Heart left ventricle (tissue), 16 donors: ENCODE measurements at regions not wholly inside any gene's neighbourhood (a gene's known extent, or its start where the extent isn't known, plus 50 kb on each side); places are given as distances from the start of the nearest gene placed in this dataset.
A peak's percentile ranks its signal among the peaks of the same experiment; 100 is the strongest.

ENCODE experiments used
- ATAC-seq, 4 donors: fragments of 200-7000 bp; cut with Tn5 transposase; one replicate each; pipeline ENCODE4 v1.9.1; 2020 to 2022; ENCODE audit warnings: moderate library complexity in 4 of 4, mild to moderate bottlenecking in 3 of 4, moderate number of reproducible peaks in 1 of 4
- DNase-seq, 5 donors: peaks; one replicate each; pipeline ENCODE4 v3.0.0-alpha.2; 2020
- H3K27ac ChIP-seq, 12 donors: fragments of 200-600 bp; sonication (generic) in 4 of 12; one replicate each; pipeline versions ENCODE4 v1.5.0 to v1.8.0; 2016 to 2022; ENCODE audit warnings: mild to moderate bottlenecking in 2 of 12
- H3K27me3 ChIP-seq, 9 donors: fragments of 200-600 bp; sonication (generic) in 2 of 9; one replicate each; pipeline versions ENCODE4 v1.5.1 to v1.8.0; 2016 to 2022; ENCODE audit warnings: mild to moderate bottlenecking in 3 of 9
- H3K36me3 ChIP-seq, 9 donors: fragments of 200-600 bp; sonication (generic) in 2 of 9; one replicate each; pipeline versions ENCODE4 v1.5.0 to v1.8.0; 2018 to 2022; ENCODE audit warnings: mild to moderate bottlenecking in 2 of 9
- H3K4me1 ChIP-seq, 12 donors: fragments of 200-600 bp; sonication (generic) in 4 of 12; one replicate each; pipeline versions ENCODE4 v1.5.0 to v1.8.0; 2016 to 2022; ENCODE audit warnings: mild to moderate bottlenecking in 3 of 12
- H3K4me3 ChIP-seq, 12 donors: fragments of 200-600 bp; sonication (generic) in 4 of 12; one replicate each; pipeline versions ENCODE4 v1.5.0 to v1.8.0; 2017 to 2022; ENCODE audit warnings: mild to moderate bottlenecking in 9 of 12, moderate library complexity in 4 of 12
- H3K9me3 ChIP-seq, 12 donors: fragments of 200-600 bp; sonication (generic) in 4 of 12; one replicate each; pipeline versions ENCODE4 v1.5.0 to v1.8.0; 2016 to 2022; ENCODE audit warnings: mild to moderate bottlenecking in 1 of 12
- CTCF ChIP-seq, 12 donors: fragments of 200-600 bp; sonication (generic) in 4 of 12; IDR thresholded peaks; one replicate each; pipeline versions ENCODE4 v1.5.0 to v1.8.0; 2018 to 2022; ENCODE audit warnings: antibody characterized with exemption in 12 of 12, mild to moderate bottlenecking in 5 of 12
- POLR2A ChIP-seq, 2 donors: fragments of 450-650 bp; IDR thresholded peaks; one replicate each; pipeline ENCODE4 v1.6.1; 2017; ENCODE audit warnings: antibody characterized with exemption in 2 of 2, mild to moderate bottlenecking in 2 of 2, moderate library complexity in 2 of 2
- WGBS, 4 donors: extraction: QIAGEN DNeasy Blood & Tissue Kit in 2 of 4; methylation state at CpG; one replicate each; pipeline versions ENCODE4 v1.1.5 to v1.1.7; 2013 to 2018; 5-methylcytosine and 5-hydroxymethylcytosine counted together
- intact Hi-C, 10 donors: fragments of 100-400 bp; cut with DNase I; formaldehyde crosslinking; loops; one replicate each; pipeline versions ENCODE4 v1.11.1 to v1.14.2; 2022
- donor health status: ischemic (EF 13 %, LVEDD 7.1; RV severe dilation, severe dysfunction).
- donor health status: healthy with polysubstance abuse.
- donor health status: DM: no; HTN: yes; CAD: no.
- donor health status: DM: no; HTN: no; CAD: no.
- donor health status: ischemic (EF 25% LVEDD 6.9; RV normal size, moderate dysfunction).
- donor health status: ischemic (EF 25% LVEDD 5.7; RV mildly dilated, moderate dysfunction).
- donor health status: healthy.
- donor health status: DM: yes; HTN: yes; CAD: no.
- donor health status: ischemic (EF 35%, LVEDD 5.7; RV mildly dilated, moderate dysfunction).
- donor health status: nonischemic (EF 11% LVEDD 7.7; RV severe dilation, severe dysfunction).
- donor health status: DM: yes; HTN: yes; CAD: no.
- donor health status: PGD.
- donor health status: ischemic (EF 29% LVEDD 5.4; RV normal size, mild dysfunction).
- donor health status: nonischemic (EF 23%, LVEDD 6.1; RV moderate dilation, normal function).

- H3K36me3 ChIP-seq = no peaks in the 10 kb centered on the region
- TF ChIP-seq CTCF (IDR thresholded peaks at IDR 0.05) (no peak), POLR2A (IDR thresholded peaks at IDR 0.05) (no peak)
- peak in 2 of 4 donors; percentile 8 to 40 for ATAC-seq
- DNase-seq = peak in 1 of 5 donors; percentile 45
- no peak overlapping the region for H3K27ac ChIP-seq
- H3K4me1 ChIP-seq = peaks cover 0 to 14% (median 0%) of the 10 kb centered on the region in 12 donors
- H3K9me3 ChIP-seq = no peaks in the 10 kb centered on the region
- intact Hi-C loops = no loop called here
- no peak overlapping the region for H3K4me3 ChIP-seq
- 76 to 85% (median 83%) methylated on average over 19 to 20 of the region's 20 CpGs for WGBS, 4 donors
- H3K27me3 ChIP-seq = peaks cover 0 to 9% (median 0%) of the 10 kb centered on the region in 9 donors
Observed at GRCh38 chr14:98953551-98954348, 318.2 kb downstream of the BCL11B start.

GRCh38 chr14:98954349-98955000 lies 317.5 kb downstream of the BCL11B start:
- H3K36me3 ChIP-seq = no peaks in the 10 kb centered on the region
- ATAC-seq (no peak), DNase-seq (no peak)
- H3K27ac ChIP-seq = no peak overlapping the region
- intact Hi-C loops = no loop called here
- no peaks in the 10 kb centered on the region for H3K9me3 ChIP-seq
- peaks cover 0 to 14% (median 0%) of the 10 kb centered on the region in 12 donors for H3K4me1 ChIP-seq
- WGBS, 4 donors = 85 to 91% (median 90%) methylated on average over 10 of the region's 10 CpGs
- peaks cover 0 to 9% (median 0%) of the 10 kb centered on the region in 9 donors for H3K27me3 ChIP-seq
- TF ChIP-seq CTCF (IDR thresholded peaks at IDR 0.05) = no peak
- no peak for TF ChIP-seq POLR2A (IDR thresholded peaks at IDR 0.05)
- no peak overlapping the region for H3K4me3 ChIP-seq

GRCh38 chr14:98955036-98955740 lies 316.8 kb downstream of the BCL11B start:
- TF ChIP-seq POLR2A (IDR thresholded peaks at IDR 0.05) = no peak
- no peak for TF ChIP-seq CTCF (IDR thresholded peaks at IDR 0.05)
- H3K27me3 ChIP-seq = peaks cover 0 to 9% (median 0%) of the 10 kb centered on the region in 9 donors
- H3K27ac ChIP-seq = no peak overlapping the region
- no peaks in the 10 kb centered on the region for H3K9me3 ChIP-seq
- peaks cover 0 to 14% (median 0%) of the 10 kb centered on the region in 12 donors for H3K4me1 ChIP-seq
- no peak overlapping the region for H3K4me3 ChIP-seq
- 69 to 71% (median 70%) methylated on average over 9 of the region's 9 CpGs for WGBS, 4 donors
- ATAC-seq (no peak), DNase-seq (no peak)
- intact Hi-C loops = no loop called here
- no peaks in the 10 kb centered on the region for H3K36me3 ChIP-seq

GRCh38 chr14:98955741-98956070 lies 316.3 kb downstream of the BCL11B start:
- DNase-seq (no peak), ATAC-seq (no peak)
- no peak overlapping the region for H3K27ac ChIP-seq
- TF ChIP-seq CTCF (IDR thresholded peaks at IDR 0.05) = no peak
- no peak for TF ChIP-seq POLR2A (IDR thresholded peaks at IDR 0.05)
- no peaks in the 10 kb centered on the region for H3K36me3 ChIP-seq
- H3K27me3 ChIP-seq = peaks cover 0 to 9% (median 0%) of the 10 kb centered on the region in 9 donors
- no peak overlapping the region for H3K4me3 ChIP-seq
- WGBS, 4 donors = 77 to 93% (median 83%) methylated on average over 5 of the region's 5 CpGs
- H3K9me3 ChIP-seq = no peaks in the 10 kb centered on the region
- peaks cover 0 to 14% (median 0%) of the 10 kb centered on the region in 12 donors for H3K4me1 ChIP-seq
- intact Hi-C loops = no loop called here
